ENCODE measurements at regions not wholly inside any gene's neighbourhood (a gene's known extent, or its start where the extent isn't known, plus 50 kb on each side); places are given as distances from the start of the nearest gene placed in this dataset.

GRCh38 chr7:159240962-159241361 is 96.3 kb upstream of the VIPR2 start:
- ATAC-seq, result no peak
- H3K27ac Mint-ChIP-seq, result no peak overlapping the region
- H3K27me3 ChIP-seq (ENCODE audit: control insufficient read depth, insufficient read depth, low read length), result no peaks in the 10 kb centered on the region
- TF ChIP-seq CTCF (IDR thresholded peaks at IDR 0.05), result no peak
- H3K9me3 Mint-ChIP-seq, result no peaks in the 10 kb centered on the region
- H3K4me3 ChIP-seq (ENCODE audit: low read length), result no peak overlapping the region
- H3K27me3 Mint-ChIP-seq (ENCODE audit: low read depth in 2 of 2), result peaks cover 11 to 39% of the 10 kb centered on the region in 2 donors
- no peak overlapping the region for H3K27ac ChIP-seq (ENCODE audit: low read length)
- no peak for DNase-seq
- intact Hi-C loops (cut with micrococcal nuclease), result no loop called here
- no peaks in the 10 kb centered on the region for H3K36me3 Mint-ChIP-seq
- no peak overlapping the region for H3K4me3 Mint-ChIP-seq
- H3K36me3 ChIP-seq (ENCODE audit: control insufficient read depth, insufficient read depth, low read length), result no peaks in the 10 kb centered on the region
- 98% methylated on average over 2 of the region's 4 CpGs for WGBS (ENCODE audit: insufficient coverage)
- peaks cover 3% of the 10 kb centered on the region for H3K4me1 ChIP-seq (ENCODE audit: control insufficient read depth, insufficient read depth, low read length)
- H3K9me3 ChIP-seq (ENCODE audit: control insufficient read depth, insufficient read depth, low read length), result no peaks in the 10 kb centered on the region
- H3K4me1 Mint-ChIP-seq, result peaks cover 10 to 16% of the 10 kb centered on the region in 2 donors

GRCh38 chr7:159239028-159239427 is 94.4 kb upstream of the VIPR2 start:
- Mint-ChIP-seq H3K36me3 (no peaks in the 10 kb centered on the region), H3K27ac (no peak overlapping the region), H3K4me1 (peaks cover 12 to 23% of the 10 kb centered on the region in 2 donors), H3K4me3 (no peak overlapping the region), H3K27me3 (ENCODE audit: low read depth in 2 of 2) (peaks cover 14 to 43% of the 10 kb centered on the region in 2 donors), H3K9me3 (no peaks in the 10 kb centered on the region)
- intact Hi-C loops (cut with micrococcal nuclease), result no loop called here
- H3K27me3 ChIP-seq (ENCODE audit: control insufficient read depth, insufficient read depth, low read length), result no peaks in the 10 kb centered on the region
- no peak for TF ChIP-seq CTCF (IDR thresholded peaks at IDR 0.05)
- H3K4me1 ChIP-seq (ENCODE audit: control insufficient read depth, insufficient read depth, low read length), result peaks cover 3% of the 10 kb centered on the region
- DNase-seq (no peak), ATAC-seq (no peak)
- no peak overlapping the region for H3K27ac ChIP-seq (ENCODE audit: low read length)
- H3K36me3 ChIP-seq (ENCODE audit: control insufficient read depth, insufficient read depth, low read length), result no peaks in the 10 kb centered on the region
- no peaks in the 10 kb centered on the region for H3K9me3 ChIP-seq (ENCODE audit: control insufficient read depth, insufficient read depth, low read length)
- H3K4me3 ChIP-seq (ENCODE audit: low read length), result no peak overlapping the region

DNA sequence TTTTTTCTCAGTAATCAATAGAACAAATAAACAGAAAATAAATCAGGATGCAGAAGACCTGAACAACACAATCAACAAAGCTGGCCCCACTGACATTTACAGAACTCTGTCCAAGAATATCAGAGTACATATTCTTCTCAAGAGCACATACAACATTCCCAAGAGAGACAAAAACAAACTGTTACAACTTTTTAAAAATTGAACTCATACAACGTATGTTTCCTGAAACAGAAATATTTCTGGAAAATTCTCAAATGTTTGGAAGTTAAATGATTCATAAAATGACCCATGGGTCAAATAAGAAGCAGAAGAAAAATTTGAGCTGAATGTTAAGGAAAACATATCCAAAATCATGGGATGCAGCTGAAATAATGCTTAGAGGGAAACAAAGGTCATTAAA is 93.9 kb upstream of the VIPR2 start:
- no peak for DNase-seq
- H3K27me3 Mint-ChIP-seq (ENCODE audit: low read depth in 2 of 2), result peaks cover 14 to 43% of the 10 kb centered on the region in 2 donors
- ATAC-seq, result no peak
- H3K4me1 Mint-ChIP-seq, result peaks cover 14 to 23% of the 10 kb centered on the region in 2 donors
- H3K36me3 ChIP-seq (ENCODE audit: control insufficient read depth, insufficient read depth, low read length), result no peaks in the 10 kb centered on the region
- intact Hi-C loops (cut with micrococcal nuclease), result no loop called here
- peaks cover 3% of the 10 kb centered on the region for H3K4me1 ChIP-seq (ENCODE audit: control insufficient read depth, insufficient read depth, low read length)
- no peaks in the 10 kb centered on the region for H3K9me3 ChIP-seq (ENCODE audit: control insufficient read depth, insufficient read depth, low read length)
- WGBS (ENCODE audit: insufficient coverage), result no CpG with 5 or more reads among the region's 1 CpG
- H3K4me3 ChIP-seq (ENCODE audit: low read length), result no peak overlapping the region
- H3K4me3 Mint-ChIP-seq, result no peak overlapping the region
- no peaks in the 10 kb centered on the region for H3K27me3 ChIP-seq (ENCODE audit: control insufficient read depth, insufficient read depth, low read length)
- H3K9me3 Mint-ChIP-seq, result no peaks in the 10 kb centered on the region
- H3K36me3 Mint-ChIP-seq, result no peaks in the 10 kb centered on the region
- no peak for TF ChIP-seq CTCF (IDR thresholded peaks at IDR 0.05)
- H3K27ac ChIP-seq (ENCODE audit: low read length), result no peak overlapping the region
- no peak overlapping the region for H3K27ac Mint-ChIP-seq

DNA sequence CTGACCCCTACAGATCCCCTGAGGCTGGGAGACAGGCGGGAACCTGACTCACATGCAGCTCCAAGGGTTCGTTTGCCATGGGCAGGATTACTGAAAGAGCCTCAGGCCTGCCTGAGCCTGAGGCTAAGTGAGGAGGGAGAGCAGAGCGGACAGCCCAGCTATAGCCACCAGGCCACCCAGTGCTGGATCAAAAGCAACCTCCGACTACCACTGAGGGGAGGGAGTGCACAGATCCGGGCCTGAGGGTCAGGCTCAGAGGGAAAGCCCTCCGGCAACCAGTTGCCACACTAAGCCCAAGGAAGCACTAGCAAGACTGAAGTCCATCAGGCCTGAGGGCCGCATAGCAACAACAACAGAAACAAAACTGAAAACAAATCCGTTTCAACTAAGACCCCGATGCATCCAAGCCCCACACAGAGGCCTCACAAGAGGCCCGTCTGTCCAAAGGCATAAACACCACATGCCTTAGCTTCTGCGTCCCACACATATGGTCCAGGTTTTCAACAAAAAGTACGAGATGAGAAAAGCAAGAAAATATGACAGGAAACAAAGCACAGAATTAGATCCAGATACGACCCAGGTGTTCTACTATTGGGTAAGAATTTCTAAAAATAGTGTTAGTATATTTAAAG is 92.5 kb upstream of the VIPR2 start:
- intact Hi-C loops (cut with micrococcal nuclease), result no loop called here
- Mint-ChIP-seq H3K36me3 (no peaks in the 10 kb centered on the region), H3K27me3 (ENCODE audit: low read depth in 2 of 2) (peaks cover 14 to 43% of the 10 kb centered on the region in 2 donors), H3K4me3 (no peak overlapping the region), H3K9me3 (no peaks in the 10 kb centered on the region), H3K27ac (no peak overlapping the region), H3K4me1 (peaks cover 14 to 23% of the 10 kb centered on the region in 2 donors)
- TF ChIP-seq CTCF (IDR thresholded peaks at IDR 0.05), result no peak
- 91% methylated on average over 13 of the region's 13 CpGs for WGBS (ENCODE audit: insufficient coverage)
- DNase-seq (no peak), ATAC-seq (no peak)
- H3K27ac ChIP-seq (ENCODE audit: low read length), result no peak overlapping the region
- H3K4me1 ChIP-seq (ENCODE audit: control insufficient read depth, insufficient read depth, low read length), result peaks cover 3% of the 10 kb centered on the region
- H3K4me3 ChIP-seq (ENCODE audit: low read length), result no peak overlapping the region
- H3K9me3 ChIP-seq (ENCODE audit: control insufficient read depth, insufficient read depth, low read length), result no peaks in the 10 kb centered on the region
- H3K36me3 ChIP-seq (ENCODE audit: control insufficient read depth, insufficient read depth, low read length), result no peaks in the 10 kb centered on the region
- no peaks in the 10 kb centered on the region for H3K27me3 ChIP-seq (ENCODE audit: control insufficient read depth, insufficient read depth, low read length)
